ENCODE measurements at regions not wholly inside any gene's neighbourhood (a gene's known extent, or its start where the extent isn't known, plus 50 kb on each side); places are given as distances from the start of the nearest gene placed in this dataset.
"Not testable (repeated sequence)": the region's sequence is repeated elsewhere in the genome, so short reads cannot be mapped to it uniquely, and the experiment has no call there.

DNA sequence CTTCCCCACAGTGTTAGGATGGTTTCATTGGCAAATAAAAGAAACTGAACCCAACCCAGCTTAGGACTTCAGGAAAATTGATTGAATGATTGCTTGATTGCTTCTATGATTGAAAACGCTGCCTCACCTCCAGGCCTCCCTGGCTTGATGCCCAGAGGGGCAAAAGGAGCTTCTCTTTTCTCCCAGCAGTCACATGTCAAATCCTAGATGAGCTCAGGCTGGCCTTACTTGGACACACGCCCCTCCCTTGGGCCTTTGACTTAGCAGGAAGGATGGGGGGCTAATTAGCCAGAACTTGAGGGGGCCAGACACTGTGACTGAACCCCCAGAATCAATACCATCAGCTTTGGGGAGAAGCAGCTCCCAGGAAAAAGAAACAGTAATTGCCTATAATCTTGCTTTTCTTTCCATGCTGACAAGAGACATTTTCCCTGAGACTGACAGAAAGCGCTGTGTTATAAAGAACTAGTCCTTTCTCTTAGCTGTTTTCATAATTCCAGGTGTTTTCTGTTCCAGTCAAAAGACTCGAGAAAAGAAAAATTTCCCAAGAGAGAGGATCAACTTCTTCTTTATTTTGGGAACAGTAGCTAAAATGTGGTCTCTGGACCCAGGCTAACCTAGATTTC is 50.8 kb upstream of the ATP5PO start (continued):
- TF ChIP-seq, protein P1, sequence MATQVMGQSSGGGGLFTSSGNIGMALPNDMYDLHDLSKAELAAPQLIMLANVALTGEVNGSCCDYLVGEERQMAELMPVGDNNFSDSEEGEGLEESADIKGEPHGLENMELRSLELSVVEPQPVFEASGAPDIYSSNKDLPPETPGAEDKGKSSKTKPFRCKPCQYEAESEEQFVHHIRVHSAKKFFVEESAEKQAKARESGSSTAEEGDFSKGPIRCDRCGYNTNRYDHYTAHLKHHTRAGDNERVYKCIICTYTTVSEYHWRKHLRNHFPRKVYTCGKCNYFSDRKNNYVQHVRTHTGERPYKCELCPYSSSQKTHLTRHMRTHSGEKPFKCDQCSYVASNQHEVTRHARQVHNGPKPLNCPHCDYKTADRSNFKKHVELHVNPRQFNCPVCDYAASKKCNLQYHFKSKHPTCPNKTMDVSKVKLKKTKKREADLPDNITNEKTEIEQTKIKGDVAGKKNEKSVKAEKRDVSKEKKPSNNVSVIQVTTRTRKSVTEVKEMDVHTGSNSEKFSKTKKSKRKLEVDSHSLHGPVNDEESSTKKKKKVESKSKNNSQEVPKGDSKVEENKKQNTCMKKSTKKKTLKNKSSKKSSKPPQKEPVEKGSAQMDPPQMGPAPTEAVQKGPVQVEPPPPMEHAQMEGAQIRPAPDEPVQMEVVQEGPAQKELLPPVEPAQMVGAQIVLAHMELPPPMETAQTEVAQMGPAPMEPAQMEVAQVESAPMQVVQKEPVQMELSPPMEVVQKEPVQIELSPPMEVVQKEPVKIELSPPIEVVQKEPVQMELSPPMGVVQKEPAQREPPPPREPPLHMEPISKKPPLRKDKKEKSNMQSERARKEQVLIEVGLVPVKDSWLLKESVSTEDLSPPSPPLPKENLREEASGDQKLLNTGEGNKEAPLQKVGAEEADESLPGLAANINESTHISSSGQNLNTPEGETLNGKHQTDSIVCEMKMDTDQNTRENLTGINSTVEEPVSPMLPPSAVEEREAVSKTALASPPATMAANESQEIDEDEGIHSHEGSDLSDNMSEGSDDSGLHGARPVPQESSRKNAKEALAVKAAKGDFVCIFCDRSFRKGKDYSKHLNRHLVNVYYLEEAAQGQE (IDR thresholded peaks at IDR 0.05), result no peak
- TF ChIP-seq, protein P2, sequence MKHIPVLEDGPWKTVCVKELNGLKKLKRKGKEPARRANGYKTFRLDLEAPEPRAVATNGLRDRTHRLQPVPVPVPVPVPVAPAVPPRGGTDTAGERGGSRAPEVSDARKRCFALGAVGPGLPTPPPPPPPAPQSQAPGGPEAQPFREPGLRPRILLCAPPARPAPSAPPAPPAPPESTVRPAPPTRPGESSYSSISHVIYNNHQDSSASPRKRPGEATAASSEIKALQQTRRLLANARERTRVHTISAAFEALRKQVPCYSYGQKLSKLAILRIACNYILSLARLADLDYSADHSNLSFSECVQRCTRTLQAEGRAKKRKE (CRISPR knock-in tag; IDR thresholded peaks at IDR 0.05; ENCODE audit: low read depth), result no peak
- TF ChIP-seq TP53 (CRISPR knock-in tag; IDR thresholded peaks at IDR 0.05), result no peak
- TF ChIP-seq ZFP36 (IDR thresholded peaks at IDR 0.05; ENCODE audit: borderline replicate concordance, partially characterized antibody), result no peak
- TF ChIP-seq EP300 (IDR thresholded peaks at IDR 0.05), result no peak
- no peak for TF ChIP-seq JUN (IDR thresholded peaks at IDR 0.05)
- no peak for TF ChIP-seq ZNF302 (CRISPR knock-in tag; IDR thresholded peaks at IDR 0.05)
- TF ChIP-seq FOXS1 (CRISPR knock-in tag; IDR thresholded peaks at IDR 0.05), result no peak

DNA sequence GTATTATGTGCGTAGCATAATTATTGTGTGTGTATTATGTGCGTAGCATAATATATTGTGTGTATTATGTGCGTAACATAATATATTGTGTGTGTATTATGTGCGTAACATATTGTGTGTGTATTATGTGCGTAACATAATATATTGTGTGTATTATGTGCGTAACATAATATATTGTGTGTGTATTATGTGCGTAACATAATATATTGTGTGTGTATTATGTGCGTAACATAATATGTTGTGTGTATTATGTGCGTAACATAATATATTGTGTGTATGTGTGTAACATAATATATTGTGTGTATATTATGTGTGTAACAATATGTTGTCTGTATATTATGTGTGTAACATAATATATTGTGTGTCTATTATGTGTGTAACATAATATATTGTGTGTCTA is 50.1 kb upstream of the ATP5PO start:
- H3K4me3 ChIP-seq; DNase-seq (ENCODE audit: low read depth in 1 of 2, low spot score in 1 of 2); FAIRE-seq; H3K4me2 ChIP-seq; H3K27ac ChIP-seq; H3K9me3 ChIP-seq; POLR2A ChIA-PET; CTCF ChIA-PET; ATAC-seq: not testable (repeated sequence)
- WGBS (ENCODE audit: missing lambda C conversion rate), result 93% methylated on average over 9 of the region's 9 CpGs
- peaks cover 13% of the 10 kb centered on the region for H3K4me1 ChIP-seq
